Subcutaneous abdominal adipose tissue (tissue), 5 donors: ENCODE measurements at regions not wholly inside any gene's neighbourhood (a gene's known extent, or its start where the extent isn't known, plus 50 kb on each side); places are given as distances from the start of the nearest gene placed in this dataset.
A peak's percentile ranks its signal among the peaks of the same experiment; 100 is the strongest.

Experiments used
- H3K27ac ChIP-seq: one replicate; pipeline ENCODE4 v1.7.0; 2013; ENCODE audit warnings: low read depth, mild to moderate bottlenecking, inconsistent platforms, low read length, moderate library complexity
- H3K27me3 ChIP-seq, 5 donors: one replicate each; pipeline ENCODE4 v1.7.0; 2013; ENCODE audit warnings: low read length in 5 of 5, inconsistent platforms in 1 of 5; ENCODE audit not compliant: control insufficient read depth in 5 of 5, insufficient read depth in 4 of 5
- H3K36me3 ChIP-seq, 5 donors: one replicate each; pipeline ENCODE4 v1.7.0; 2013; ENCODE audit warnings: low read length in 5 of 5; ENCODE audit not compliant: control insufficient read depth in 5 of 5, insufficient read depth in 5 of 5
- H3K4me1 ChIP-seq, 5 donors: one replicate each; pipeline ENCODE4 v1.7.0; 2013; ENCODE audit warnings: low read length in 5 of 5, mild to moderate bottlenecking in 3 of 5, moderate library complexity in 1 of 5; ENCODE audit not compliant: control insufficient read depth in 5 of 5, insufficient read depth in 5 of 5
- H3K4me3 ChIP-seq, 5 donors: one replicate each; pipeline ENCODE4 v1.7.0; 2013; ENCODE audit warnings: low read length in 5 of 5, low read depth in 1 of 5
- H3K9ac ChIP-seq, 5 donors: one replicate each; pipeline ENCODE4 v1.7.0; 2013; ENCODE audit warnings: low read length in 5 of 5, mild to moderate bottlenecking in 4 of 5, moderate library complexity in 3 of 5
- H3K9me3 ChIP-seq, 5 donors: one replicate each; pipeline ENCODE4 v1.7.0; 2013; ENCODE audit warnings: low read length in 5 of 5; ENCODE audit not compliant: control insufficient read depth in 5 of 5
- donor health status: healthy.
- donor health status: healthy.
- donor health status: healthy.
- donor health status: healthy.
- donor health status: healthy.

- peaks cover 4 to 13% (median 8%) of the 10 kb centered on the region in 5 donors for H3K9me3 ChIP-seq
- peaks cover 0 to 5% (median 0%) of the 10 kb centered on the region in 5 donors for H3K4me1 ChIP-seq
- no peak overlapping the region for H3K4me3 ChIP-seq
- H3K27me3 ChIP-seq = no peaks in the 10 kb centered on the region
- H3K9ac ChIP-seq = no peak overlapping the region
- no peak overlapping the region for H3K27ac ChIP-seq
- H3K36me3 ChIP-seq = no peaks in the 10 kb centered on the region
Measured at GRCh38 chr22:27260087-27260698, 541.4 kb downstream of the MN1 start.

GRCh38 chr22:27262361-27262760, 539.2 kb downstream of the MN1 start:
- H3K27me3 ChIP-seq = no peaks in the 10 kb centered on the region

GRCh38 chr22:27264184-27264583, 537.4 kb downstream of the MN1 start:
- H3K9ac ChIP-seq = no peak overlapping the region
- H3K4me1 ChIP-seq = peaks cover 0 to 2% (median 0%) of the 10 kb centered on the region in 5 donors
- H3K4me3 ChIP-seq = no peak overlapping the region
- H3K27me3 ChIP-seq = no peaks in the 10 kb centered on the region
- H3K36me3 ChIP-seq = no peaks in the 10 kb centered on the region
- no peak overlapping the region for H3K27ac ChIP-seq
- H3K9me3 ChIP-seq = no peaks in the 10 kb centered on the region

More at GRCh38 chr22:27262361-27262760, 539.2 kb downstream of the MN1 start:
- no peak overlapping the region for H3K9ac ChIP-seq
- no peaks in the 10 kb centered on the region for H3K36me3 ChIP-seq
- H3K9me3 ChIP-seq = no peaks in the 10 kb centered on the region
- no peak overlapping the region for H3K27ac ChIP-seq
- H3K4me3 ChIP-seq = no peak overlapping the region
- peaks cover 0 to 5% (median 0%) of the 10 kb centered on the region in 5 donors for H3K4me1 ChIP-seq

- Histone ChIP-seq H3K9ac (no peak overlapping the region), H3K27ac (no peak overlapping the region), H3K4me1 (no peaks in the 10 kb centered on the region), H3K4me3 (no peak overlapping the region), H3K27me3 (no peaks in the 10 kb centered on the region), H3K9me3 (no peaks in the 10 kb centered on the region), H3K36me3 (no peaks in the 10 kb centered on the region)
Measured at GRCh38 chr22:27267145-27267544, 534.4 kb downstream of the MN1 start.

- Histone ChIP-seq H3K36me3 (no peaks in the 10 kb centered on the region), H3K4me1 (peaks cover 7 to 16% (median 12%) of the 10 kb centered on the region in 5 donors), H3K4me3 (no peak overlapping the region), H3K27me3 (no peaks in the 10 kb centered on the region), H3K9me3 (no peaks in the 10 kb centered on the region), H3K9ac (no peak overlapping the region), H3K27ac (no peak overlapping the region)
Measured at GRCh38 chr22:27269751-27270543, 531.6 kb downstream of the MN1 start.

- no peak overlapping the region for H3K27ac ChIP-seq
- peaks cover 8 to 26% (median 22%) of the 10 kb centered on the region in 5 donors for H3K4me1 ChIP-seq
- no peaks in the 10 kb centered on the region for H3K27me3 ChIP-seq
- no peaks in the 10 kb centered on the region for H3K9me3 ChIP-seq
- no peaks in the 10 kb centered on the region for H3K36me3 ChIP-seq
- no peak overlapping the region for H3K4me3 ChIP-seq
- H3K9ac ChIP-seq = no peak overlapping the region
Measured at GRCh38 chr22:27270818-27271510, 530.6 kb downstream of the MN1 start.

GRCh38 chr22:27273436-27273835, 528.1 kb downstream of the MN1 start:
- Histone ChIP-seq H3K9ac (no peak overlapping the region), H3K27ac (no peak overlapping the region), H3K4me3 (no peak overlapping the region), H3K4me1 (peaks cover 8 to 38% (median 30%) of the 10 kb centered on the region in 5 donors), H3K27me3 (no peaks in the 10 kb centered on the region), H3K36me3 (no peaks in the 10 kb centered on the region), H3K9me3 (peaks cover 0 to 7% (median 6%) of the 10 kb centered on the region in 5 donors)

- Histone ChIP-seq H3K9me3 (peaks cover 0 to 7% (median 6%) of the 10 kb centered on the region in 5 donors), H3K27ac (peak overlapping the region; percentile 89), H3K36me3 (no peaks in the 10 kb centered on the region), H3K27me3 (no peaks in the 10 kb centered on the region), H3K9ac (no peak overlapping the region), H3K4me3 (no peak overlapping the region), H3K4me1 (peaks cover 8 to 42% (median 34%) of the 10 kb centered on the region in 5 donors)
Measured at GRCh38 chr22:27273853-27274252, 527.7 kb downstream of the MN1 start.

GRCh38 chr22:27274770-27275449, 526.6 kb downstream of the MN1 start:
- Histone ChIP-seq H3K27me3 (no peaks in the 10 kb centered on the region), H3K36me3 (no peaks in the 10 kb centered on the region)

More at GRCh38 chr22:27274770-27275449, 526.6 kb downstream of the MN1 start:
- H3K4me3 ChIP-seq = no peak overlapping the region
- H3K9me3 ChIP-seq = peaks cover 0 to 7% (median 6%) of the 10 kb centered on the region in 5 donors
- H3K9ac ChIP-seq = peak overlapping the region; percentile 8 to 56 (median 53)
- H3K27ac ChIP-seq = peak overlapping the region; percentile 89
- H3K4me1 ChIP-seq = peaks cover 8 to 48% (median 34%) of the 10 kb centered on the region in 5 donors
